Caco-2 (cell line): ENCODE measurements at regions not wholly inside any gene's neighbourhood (a gene's known extent, or its start where the extent isn't known, plus 50 kb on each side); places are given as distances from the start of the nearest gene placed in this dataset.

Experiments
- BruUV-seq: library from RNA; stranded (reverse); fragments of 400-500 nt; replicated peaks from 2 replicates; lab custom pipeline; 2021; lab: Mats Ljungman, UMichigan
- CTCF ChIA-PET: fragments of 300-600 bp; sonication (Branson Sonifier 250); formaldehyde crosslinking; loops from one replicate; lab custom pipeline; 2022; ENCODE audit warnings: antibody characterized with exemption; lab: Charles Lee
- POLR2A ChIA-PET: fragments of 300-600 bp; sonication (Branson Sonifier 250); formaldehyde crosslinking; loops from one replicate; lab custom pipeline; 2022; ENCODE audit warnings: antibody characterized with exemption; lab: Charles Lee
- DNase-seq, 2 experiments: peaks; one replicate each; pipeline versions ENCODE4 v3.0.0 to v3.0.0-alpha.2; 2020 to 2022
- H3K27me3 ChIP-seq: replicated peaks from 2 replicates; pipeline ENCODE4 v1.6.0; 2011; ENCODE audit warnings: low read length; ENCODE audit not compliant: control insufficient read depth, insufficient read depth
- H3K36me3 ChIP-seq: 2 replicates; pipeline ENCODE4 v1.5.1; 2011; ENCODE audit warnings: low read length; ENCODE audit not compliant: control insufficient read depth, insufficient read depth
- H3K4me1 ChIP-seq: fragments of 250-450 bp; sonication (Bioruptor Pico); 2 replicates; pipeline ENCODE4 v1.5.1; 2020; ENCODE audit warnings: mild to moderate bottlenecking
- H3K4me3 ChIP-seq: 2 replicates; pipeline ENCODE4 v1.5.1; 2011; ENCODE audit warnings: low read depth, mild to moderate bottlenecking, control low read depth, low read length
- H3K9me3 ChIP-seq: fragments of 250-450 bp; sonication (Bioruptor Pico); 2 replicates; pipeline ENCODE4 v1.5.1; 2020; ENCODE audit warnings: mild to moderate bottlenecking, moderate library complexity
- H3K27ac Mint-ChIP-seq: one replicate; pipeline ENCODE4 v1.8.0; 2022; ENCODE audit warnings: mixed read lengths; ENCODE audit not compliant: unreplicated experiment
- H3K27me3 Mint-ChIP-seq: one replicate; pipeline ENCODE4 v1.8.0; 2022; ENCODE audit warnings: mixed read lengths; ENCODE audit not compliant: insufficient read depth, unreplicated experiment
- H3K36me3 Mint-ChIP-seq: one replicate; pipeline ENCODE4 v1.8.0; 2022; ENCODE audit warnings: mild to moderate bottlenecking, mixed read lengths; ENCODE audit not compliant: insufficient read depth, unreplicated experiment
- H3K4me1 Mint-ChIP-seq: one replicate; pipeline ENCODE4 v1.8.0; 2022; ENCODE audit warnings: low read depth, mixed read lengths; ENCODE audit not compliant: unreplicated experiment
- H3K4me3 Mint-ChIP-seq: one replicate; pipeline ENCODE4 v1.8.0; 2022; ENCODE audit warnings: mild to moderate bottlenecking, moderate library complexity, mixed read lengths; ENCODE audit not compliant: unreplicated experiment
- H3K9me3 Mint-ChIP-seq: one replicate; pipeline ENCODE4 v1.8.0; 2022; ENCODE audit warnings: mixed read lengths; ENCODE audit not compliant: unreplicated experiment
- CTCF ChIP-seq, 2 experiments: fragments of 200-600 bp in 1 of 2; IDR thresholded peaks; 1 replicate in 1 of 2; 2 replicates in 1 of 2; pipeline versions ENCODE4 v1.5.1 to v1.8.0; 2011 to 2022; ENCODE audit warnings: antibody characterized with exemption in 1 of 2, control low read depth in 1 of 2, inconsistent platforms in 1 of 2, low read depth in 1 of 2, low read length in 1 of 2, mild to moderate bottlenecking in 1 of 2, moderate library complexity in 1 of 2; ENCODE audit not compliant: insufficient read depth in 1 of 2, severe bottlenecking in 1 of 2, unreplicated experiment in 1 of 2
- intact Hi-C: fragments of 100-400 bp; cut with micrococcal nuclease; formaldehyde crosslinking; loops from one replicate; pipeline ENCODE4 v1.10.0; 2022; ENCODE audit not compliant: unreplicated experiment

GRCh38 chr3:163138258-163138657 is 1641.7 kb downstream of the OTOL1 start:
- intact Hi-C loops: no loop called here
- no peak for DNase-seq

GRCh38 chr3:163132111-163132510 is 1635.5 kb downstream of the OTOL1 start:
- Mint-ChIP-seq H3K27me3 (no peaks in the 10 kb centered on the region), H3K27ac (no peak overlapping the region), H3K36me3 (no peaks in the 10 kb centered on the region), H3K9me3 (peaks cover under 1% of the 10 kb centered on the region), H3K4me1 (no peaks in the 10 kb centered on the region), H3K4me3 (no peak overlapping the region)
- DNase-seq: no peak
- Histone ChIP-seq H3K27me3 (no peaks in the 10 kb centered on the region), H3K36me3 (no peaks in the 10 kb centered on the region), H3K9me3 (no peaks in the 10 kb centered on the region), H3K4me1 (no peaks in the 10 kb centered on the region), H3K4me3 (no peak overlapping the region)
- POLR2A ChIA-PET: no interaction called here
- TF ChIP-seq CTCF (IDR thresholded peaks at IDR 0.05; ENCODE audit: insufficient read depth in 1 of 2, low read depth in 1 of 2, low read length in 1 of 2, severe bottlenecking in 1 of 2, unreplicated experiment in 1 of 2): no peak
- no TSS peak for BruUV-seq
- intact Hi-C loops: no loop called here
- CTCF ChIA-PET: no interaction called here

More at GRCh38 chr3:163138258-163138657, 1641.7 kb downstream of the OTOL1 start:
- Mint-ChIP-seq H3K4me1 (no peaks in the 10 kb centered on the region), H3K27ac (no peak overlapping the region), H3K9me3 (no peaks in the 10 kb centered on the region), H3K36me3 (no peaks in the 10 kb centered on the region), H3K27me3 (no peaks in the 10 kb centered on the region), H3K4me3 (no peak overlapping the region)
- POLR2A ChIA-PET: no interaction called here
- Histone ChIP-seq H3K4me3 (no peak overlapping the region), H3K4me1 (no peaks in the 10 kb centered on the region), H3K9me3 (no peaks in the 10 kb centered on the region), H3K36me3 (no peaks in the 10 kb centered on the region), H3K27me3 (no peaks in the 10 kb centered on the region)
- BruUV-seq: no TSS peak
- CTCF ChIA-PET: no interaction called here
- no peak for TF ChIP-seq CTCF (IDR thresholded peaks at IDR 0.05; ENCODE audit: insufficient read depth in 1 of 2, low read depth in 1 of 2, low read length in 1 of 2, severe bottlenecking in 1 of 2, unreplicated experiment in 1 of 2)

- Histone ChIP-seq H3K4me1 (no peaks in the 10 kb centered on the region), H3K4me3 (no peak overlapping the region), H3K9me3 (no peaks in the 10 kb centered on the region), H3K36me3 (no peaks in the 10 kb centered on the region), H3K27me3 (no peaks in the 10 kb centered on the region)
- H3K4me1 Mint-ChIP-seq: no peaks in the 10 kb centered on the region
- H3K9me3 Mint-ChIP-seq: peaks cover 11% of the 10 kb centered on the region
- no TSS peak for BruUV-seq
- intact Hi-C loops: no loop called here
- DNase-seq: no peak
- H3K4me3 Mint-ChIP-seq: no peak overlapping the region
- CTCF ChIA-PET: no interaction called here
- TF ChIP-seq CTCF (IDR thresholded peaks at IDR 0.05; ENCODE audit: insufficient read depth in 1 of 2, low read depth in 1 of 2, low read length in 1 of 2, severe bottlenecking in 1 of 2, unreplicated experiment in 1 of 2): no peak
- no peak overlapping the region for H3K27ac Mint-ChIP-seq
- H3K36me3 Mint-ChIP-seq: no peaks in the 10 kb centered on the region
- POLR2A ChIA-PET: no interaction called here
- no peaks in the 10 kb centered on the region for H3K27me3 Mint-ChIP-seq
Measured at GRCh38 chr3:163129287-163129686, 1632.7 kb downstream of the OTOL1 start.
